Activated naive CD4-positive, alpha-beta T cell treated with anti-CD3 and anti-CD28 coated beads for 36 hours (primary cell): ENCODE measurements at regions not wholly inside any gene's neighbourhood (a gene's known extent, or its start where the extent isn't known, plus 50 kb on each side); places are given as distances from the start of the nearest gene placed in this dataset.
"Not testable (repeated sequence)": the region's sequence is repeated elsewhere in the genome, so short reads cannot be mapped to it uniquely, and the experiment has no call there.

Experiments used
- CTCF ChIA-PET: fragments of 350-600 bp; sonication (Branson Sonifier 250); formaldehyde crosslinking; loops from one replicate; lab custom pipeline; 2021; ENCODE audit warnings: antibody characterized with exemption; lab: Charles Lee
- DNase-seq: peaks from one replicate; pipeline ENCODE4 v3.0.0-alpha.2; 2020
- H3K27ac Mint-ChIP-seq: one replicate; pipeline ENCODE4 v1.8.0; 2021; ENCODE audit warnings: mild to moderate bottlenecking, mixed read lengths
- H3K27me3 Mint-ChIP-seq: one replicate; pipeline ENCODE4 v1.8.0; 2021; ENCODE audit warnings: low read depth, mixed read lengths
- H3K36me3 Mint-ChIP-seq: one replicate; pipeline ENCODE4 v1.8.0; 2021; ENCODE audit warnings: low read depth, mixed read lengths
- H3K4me1 Mint-ChIP-seq: one replicate; pipeline ENCODE4 v1.8.0; 2021; ENCODE audit warnings: low read depth, mixed read lengths
- H3K4me3 Mint-ChIP-seq: one replicate; pipeline ENCODE4 v1.8.0; 2021; ENCODE audit warnings: mild to moderate bottlenecking, moderate library complexity, mixed read lengths
- H3K9me3 Mint-ChIP-seq: one replicate; pipeline ENCODE4 v1.8.0; 2021; ENCODE audit warnings: mixed read lengths
- intact Hi-C: fragments of 100-400 bp; cut with micrococcal nuclease; formaldehyde crosslinking; loops from one replicate; pipeline ENCODE4 v1.15.1; 2023

GRCh38 chr4:4019071-4019470, 207.7 kb downstream of the OTOP1 start:
- H3K4me3 Mint-ChIP-seq, H3K9me3 Mint-ChIP-seq, H3K27ac Mint-ChIP-seq, H3K27me3 Mint-ChIP-seq, CTCF ChIA-PET, intact Hi-C loops, DNase-seq, H3K4me1 Mint-ChIP-seq, H3K36me3 Mint-ChIP-seq: not testable (repeated sequence)

DNA sequence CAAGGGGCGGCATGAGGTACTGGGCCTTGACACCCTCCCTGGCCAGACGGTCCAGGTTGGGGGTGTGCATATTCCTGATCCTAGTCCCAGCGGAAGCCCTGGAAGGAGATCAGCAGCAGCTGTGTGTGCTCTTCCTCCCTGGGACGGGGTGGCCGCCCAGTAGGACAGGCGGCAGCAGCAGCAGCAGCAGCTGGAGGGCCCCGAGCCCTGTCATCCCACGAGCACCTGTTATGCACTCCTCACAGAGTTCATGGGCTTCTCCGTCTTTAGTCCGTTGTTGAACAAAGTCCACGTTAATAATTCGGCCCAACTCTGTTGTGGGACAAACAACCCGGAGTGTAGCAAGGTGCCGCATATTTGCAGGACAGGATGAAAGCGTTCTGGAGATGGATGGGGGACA, 205.6 kb downstream of the OTOP1 start:
- H3K9me3 Mint-ChIP-seq, H3K27ac Mint-ChIP-seq, DNase-seq, intact Hi-C loops, H3K4me3 Mint-ChIP-seq, CTCF ChIA-PET, H3K36me3 Mint-ChIP-seq: not testable (repeated sequence)
- Mint-ChIP-seq H3K27me3 (peaks cover 15% of the 10 kb centered on the region), H3K4me1 (peaks cover 11% of the 10 kb centered on the region)

- CTCF ChIA-PET, H3K27ac Mint-ChIP-seq, DNase-seq, H3K9me3 Mint-ChIP-seq, H3K36me3 Mint-ChIP-seq, intact Hi-C loops, H3K4me3 Mint-ChIP-seq: not testable (repeated sequence)
- Mint-ChIP-seq H3K27me3 (peaks cover 15% of the 10 kb centered on the region), H3K4me1 (peaks cover 18% of the 10 kb centered on the region)
These were observed 200.0 kb downstream of the OTOP1 start for GRCh38 chr4:4026708-4027107.

- H3K4me3 Mint-ChIP-seq, CTCF ChIA-PET, intact Hi-C loops, H3K9me3 Mint-ChIP-seq, H3K36me3 Mint-ChIP-seq, DNase-seq, H3K27ac Mint-ChIP-seq: not testable (repeated sequence)
- H3K4me1 Mint-ChIP-seq = peaks cover 19% of the 10 kb centered on the region
- H3K27me3 Mint-ChIP-seq = peaks cover 12% of the 10 kb centered on the region
These were observed 198.0 kb downstream of the OTOP1 start for GRCh38 chr4:4028752-4029151.

DNA sequence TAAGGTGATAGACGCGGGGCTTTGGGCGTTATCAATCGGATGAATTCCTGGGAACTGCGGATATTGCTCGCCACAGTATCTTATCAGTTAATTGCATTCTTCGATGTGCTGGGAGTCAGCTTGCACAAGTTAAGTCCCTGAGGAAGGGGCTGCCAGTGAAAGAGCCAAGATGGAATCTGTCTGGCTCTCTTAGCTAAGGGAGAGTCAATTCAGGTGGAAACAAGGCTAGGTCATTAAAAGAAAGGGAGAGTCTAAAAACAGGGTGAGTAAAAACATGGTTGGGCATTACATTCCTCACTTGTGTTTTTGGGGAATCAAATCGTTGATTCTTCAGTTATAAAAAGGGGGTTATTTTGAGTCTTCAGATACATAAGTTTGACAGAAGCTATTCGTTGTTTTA, 196.2 kb downstream of the OTOP1 start:
- peaks cover 13% of the 10 kb centered on the region for H3K4me1 Mint-ChIP-seq
- DNase-seq, intact Hi-C loops, H3K27ac Mint-ChIP-seq, H3K9me3 Mint-ChIP-seq, CTCF ChIA-PET, H3K36me3 Mint-ChIP-seq, H3K27me3 Mint-ChIP-seq, H3K4me3 Mint-ChIP-seq: not testable (repeated sequence)

DNA sequence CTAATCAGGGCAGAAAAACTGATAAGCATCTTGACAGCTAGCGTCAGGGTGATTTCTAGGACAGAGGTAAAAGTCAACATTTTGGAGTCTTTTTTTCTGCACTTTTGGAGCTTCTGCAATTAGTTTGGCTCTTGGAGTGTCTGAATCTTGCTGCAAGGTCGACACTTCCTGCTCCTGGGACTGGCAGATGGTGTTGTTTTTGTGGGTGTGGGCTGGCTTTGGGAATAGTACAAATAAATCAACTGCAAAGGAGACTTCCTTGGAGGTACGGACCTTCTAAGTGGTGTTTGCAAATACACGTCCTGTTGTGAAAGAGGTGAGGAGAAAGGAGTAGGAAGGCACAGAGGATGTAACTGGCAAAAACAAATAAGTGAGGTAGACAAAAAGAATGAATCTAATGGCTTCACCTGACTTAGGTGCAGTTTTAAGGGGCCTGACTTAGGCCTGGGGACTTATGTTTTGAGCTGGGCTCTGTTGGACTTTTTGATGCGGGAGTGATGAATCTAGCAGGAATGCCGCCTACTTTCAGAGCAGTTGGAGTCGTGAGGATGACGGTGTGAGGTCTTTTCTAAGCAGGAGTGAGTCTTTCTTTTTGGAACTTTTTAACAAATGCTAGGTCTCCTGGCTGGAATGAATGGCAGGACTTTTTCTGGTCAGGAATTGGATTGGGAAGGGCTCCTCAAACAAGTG, 195.1 kb downstream of the OTOP1 start:
- intact Hi-C loops = not testable (repeated sequence)

DNA sequence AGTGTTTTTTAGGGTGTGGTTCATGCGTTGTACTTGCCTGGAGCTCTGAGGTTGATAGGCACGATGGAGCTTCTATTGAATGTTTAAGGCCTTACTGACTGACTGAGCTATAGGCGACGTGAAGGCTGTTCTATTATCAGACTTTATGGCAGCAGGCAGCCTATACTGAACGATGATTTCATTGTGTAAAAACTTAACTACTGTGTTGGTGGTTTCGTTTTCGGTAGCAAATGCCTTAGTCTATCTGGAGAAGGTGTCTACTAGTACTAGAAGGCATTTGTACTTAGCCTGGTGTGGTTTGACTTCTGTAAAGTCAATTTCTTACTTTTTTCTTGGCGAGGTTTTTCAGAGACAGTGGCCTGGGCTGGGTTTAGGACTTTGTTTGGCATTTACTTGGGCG, 194.4 kb downstream of the OTOP1 start:
- CTCF ChIA-PET = interaction anchor here (1.0 kb wide), 1 partner anchor 151 kb away, joined by 3 read pairs; no protein-coding TSS in a partner anchor
- H3K4me3 Mint-ChIP-seq, H3K36me3 Mint-ChIP-seq, H3K9me3 Mint-ChIP-seq, DNase-seq, intact Hi-C loops, H3K27me3 Mint-ChIP-seq, H3K4me1 Mint-ChIP-seq, H3K27ac Mint-ChIP-seq: not testable (repeated sequence)

More for the DNA sequence above, 195.1 kb downstream of the OTOP1 start:
- H3K9me3 Mint-ChIP-seq, H3K4me3 Mint-ChIP-seq, H3K27ac Mint-ChIP-seq, H3K27me3 Mint-ChIP-seq, DNase-seq, H3K4me1 Mint-ChIP-seq, H3K36me3 Mint-ChIP-seq: not testable (repeated sequence)
- CTCF ChIA-PET = interaction anchor here (1.0 kb wide), 1 partner anchor 151 kb away, joined by 3 read pairs; no protein-coding TSS in a partner anchor

- H3K27ac Mint-ChIP-seq, H3K27me3 Mint-ChIP-seq, DNase-seq, H3K9me3 Mint-ChIP-seq, H3K4me1 Mint-ChIP-seq, intact Hi-C loops, H3K36me3 Mint-ChIP-seq, H3K4me3 Mint-ChIP-seq: not testable (repeated sequence)
- CTCF ChIA-PET = interaction anchor here (1.0 kb wide), 1 partner anchor 150 kb away, joined by 3 read pairs; no protein-coding TSS in a partner anchor
These were observed 193.7 kb downstream of the OTOP1 start for GRCh38 chr4:4032801-4033605.

DNA sequence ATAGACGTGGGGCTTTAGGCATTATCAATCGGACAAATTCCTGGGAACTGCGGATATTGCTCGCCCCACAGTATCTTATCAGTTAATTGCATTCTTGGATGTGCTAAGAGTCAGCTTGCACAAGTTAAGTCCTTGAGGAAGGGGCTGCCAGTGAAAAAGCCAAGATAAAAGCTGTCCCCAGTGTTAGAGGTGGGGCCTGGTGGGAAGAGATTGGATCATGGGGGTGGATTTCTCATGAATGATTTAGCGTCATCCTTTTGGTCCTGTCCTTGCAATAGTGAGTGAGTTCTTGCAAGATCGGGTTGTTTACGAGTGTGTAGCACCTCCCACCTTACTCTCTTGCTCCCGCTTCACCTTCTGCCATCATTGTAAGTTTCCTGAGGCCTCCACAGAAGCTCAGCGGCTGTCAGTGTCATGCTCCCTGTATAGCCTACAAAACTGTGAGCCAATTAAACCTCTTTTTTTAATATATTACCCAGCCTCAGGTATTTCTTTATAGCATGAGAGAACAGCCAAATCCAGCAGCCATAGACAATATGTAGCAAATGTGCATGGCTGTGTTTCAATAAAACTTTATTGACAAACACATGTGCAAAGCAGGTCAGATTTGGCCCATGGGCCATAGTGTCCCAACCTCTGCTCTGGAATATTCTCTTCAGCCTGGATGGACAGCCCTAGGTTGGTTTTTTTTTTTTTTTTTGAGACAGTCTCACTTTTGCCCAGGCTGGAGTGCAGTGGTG, 189.2 kb downstream of the OTOP1 start:
- H3K4me3 Mint-ChIP-seq, H3K27me3 Mint-ChIP-seq, H3K4me1 Mint-ChIP-seq, H3K36me3 Mint-ChIP-seq, H3K27ac Mint-ChIP-seq, DNase-seq, H3K9me3 Mint-ChIP-seq, CTCF ChIA-PET, intact Hi-C loops: not testable (repeated sequence)

DNA sequence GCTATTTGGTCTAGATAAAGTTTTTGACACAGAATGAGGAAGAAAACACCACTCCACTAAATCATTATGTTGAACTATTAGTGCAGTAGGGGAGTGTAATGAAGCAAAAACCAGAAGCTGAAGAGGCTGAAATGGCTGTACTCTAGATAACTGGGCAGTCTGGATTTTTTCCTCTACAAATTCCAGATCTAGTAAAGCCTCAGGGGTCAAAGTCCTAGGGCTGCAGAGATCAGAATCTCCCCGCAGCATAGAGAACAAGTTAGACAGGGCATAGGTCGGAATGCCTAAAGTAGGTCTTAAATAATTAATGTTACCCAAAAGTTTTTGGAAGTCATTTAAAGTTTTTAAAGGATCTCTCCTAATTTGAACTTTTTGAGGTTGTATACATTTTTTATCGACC, 180.9 kb downstream of the OTOP1 start:
- H3K36me3 Mint-ChIP-seq, DNase-seq, CTCF ChIA-PET, H3K4me3 Mint-ChIP-seq, intact Hi-C loops, H3K9me3 Mint-ChIP-seq, H3K27ac Mint-ChIP-seq: not testable (repeated sequence)
- peaks cover 13% of the 10 kb centered on the region for H3K4me1 Mint-ChIP-seq
- H3K27me3 Mint-ChIP-seq = peaks cover 38% of the 10 kb centered on the region

DNA sequence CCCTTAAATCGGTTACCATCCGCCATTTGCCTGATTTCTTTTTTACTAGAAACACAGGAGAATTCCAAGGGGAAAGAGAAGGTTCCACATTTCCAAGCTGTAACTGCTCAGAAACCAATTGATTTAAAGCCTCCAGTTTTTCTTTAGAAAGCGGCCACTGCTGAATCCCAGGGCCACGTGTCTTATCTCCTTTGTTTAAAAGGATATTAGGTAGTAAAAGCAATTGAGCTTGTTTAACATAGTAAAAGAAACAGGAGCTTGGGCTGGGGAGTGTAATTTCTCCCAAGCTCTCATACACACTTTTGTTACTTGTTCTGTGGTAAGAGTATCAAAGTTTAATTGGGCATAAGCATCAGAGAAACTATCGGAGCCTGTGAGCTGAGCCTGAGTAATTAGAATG, 180.0 kb downstream of the OTOP1 start:
- intact Hi-C loops, H3K36me3 Mint-ChIP-seq, DNase-seq, H3K4me3 Mint-ChIP-seq, H3K27ac Mint-ChIP-seq, H3K9me3 Mint-ChIP-seq: not testable (repeated sequence)
- peaks cover 13% of the 10 kb centered on the region for H3K4me1 Mint-ChIP-seq
- H3K27me3 Mint-ChIP-seq = peaks cover 38% of the 10 kb centered on the region
- CTCF ChIA-PET = interaction anchor here (0.6 kb wide), 1 partner anchor 457 kb away, joined by 4 read pairs; no protein-coding TSS in a partner anchor

DNA sequence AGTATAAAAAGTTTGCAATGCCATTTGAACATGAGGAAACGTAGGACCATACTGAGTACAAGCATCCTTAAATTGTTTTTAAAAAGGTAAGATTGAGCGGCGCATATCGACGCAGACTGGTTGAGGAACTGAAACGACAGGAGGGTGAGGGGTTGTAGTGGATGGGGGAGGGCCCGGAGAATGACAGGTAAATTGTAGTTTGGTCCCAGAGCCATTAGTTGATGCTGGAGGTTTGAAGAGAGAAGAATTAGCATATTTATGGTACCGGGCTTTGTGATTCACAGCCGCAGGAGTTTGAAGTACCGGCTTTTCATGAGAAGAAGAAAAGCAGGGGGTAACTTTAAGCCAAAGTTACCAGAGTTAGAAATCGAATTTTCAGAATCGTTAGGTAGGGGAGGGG, 179.5 kb downstream of the OTOP1 start:
- not testable (repeated sequence) for DNase-seq, H3K9me3 Mint-ChIP-seq

More for the DNA sequence above, 179.5 kb downstream of the OTOP1 start:
- CTCF ChIA-PET, H3K36me3 Mint-ChIP-seq, intact Hi-C loops, H3K27ac Mint-ChIP-seq: not testable (repeated sequence)
- Mint-ChIP-seq H3K4me1 (peaks cover 13% of the 10 kb centered on the region), H3K27me3 (peaks cover 38% of the 10 kb centered on the region), H3K4me3 (peak overlapping the region; percentile 11)
